Activated CD8-positive, alpha-beta memory T cell treated with anti-CD3 and anti-CD28 coated beads, Interleukin-2, amount 50 U/mL, for 4 hours (primary cell): ENCODE measurements at regions not wholly inside any gene's neighbourhood (a gene's known extent, or its start where the extent isn't known, plus 50 kb on each side); places are given as distances from the start of the nearest gene placed in this dataset.
"Not testable (repeated sequence)": the region's sequence is repeated elsewhere in the genome, so short reads cannot be mapped to it uniquely, and the experiment has no call there.

Experiments used
- DNase-seq: peaks from one replicate; pipeline ENCODE4 v3.0.0-alpha.2; 2020

GRCh38 chr10:3942937-3943489 lies 158.0 kb upstream of the KLF6 start:
- no peak for DNase-seq

DNA sequence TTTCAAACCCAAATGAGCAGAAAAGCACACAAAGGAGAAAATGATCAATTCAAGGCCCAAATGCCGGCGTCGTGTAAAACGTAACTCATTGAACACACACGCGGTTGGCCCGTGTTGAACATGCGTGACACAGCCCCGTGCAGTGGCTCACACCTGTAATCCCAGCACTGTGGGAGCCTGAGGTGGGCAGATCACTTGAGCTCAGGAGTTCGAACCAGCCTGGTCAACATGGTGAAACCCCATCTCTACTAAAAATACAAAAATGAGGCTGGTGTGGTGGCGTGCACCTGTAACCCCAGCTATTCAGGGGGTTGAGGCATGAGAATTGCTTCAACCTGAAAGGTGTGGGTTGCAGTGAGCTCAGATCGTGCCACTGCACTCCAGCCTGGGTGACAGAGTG lies 156.7 kb upstream of the KLF6 start:
- DNase-seq = no peak

DNA sequence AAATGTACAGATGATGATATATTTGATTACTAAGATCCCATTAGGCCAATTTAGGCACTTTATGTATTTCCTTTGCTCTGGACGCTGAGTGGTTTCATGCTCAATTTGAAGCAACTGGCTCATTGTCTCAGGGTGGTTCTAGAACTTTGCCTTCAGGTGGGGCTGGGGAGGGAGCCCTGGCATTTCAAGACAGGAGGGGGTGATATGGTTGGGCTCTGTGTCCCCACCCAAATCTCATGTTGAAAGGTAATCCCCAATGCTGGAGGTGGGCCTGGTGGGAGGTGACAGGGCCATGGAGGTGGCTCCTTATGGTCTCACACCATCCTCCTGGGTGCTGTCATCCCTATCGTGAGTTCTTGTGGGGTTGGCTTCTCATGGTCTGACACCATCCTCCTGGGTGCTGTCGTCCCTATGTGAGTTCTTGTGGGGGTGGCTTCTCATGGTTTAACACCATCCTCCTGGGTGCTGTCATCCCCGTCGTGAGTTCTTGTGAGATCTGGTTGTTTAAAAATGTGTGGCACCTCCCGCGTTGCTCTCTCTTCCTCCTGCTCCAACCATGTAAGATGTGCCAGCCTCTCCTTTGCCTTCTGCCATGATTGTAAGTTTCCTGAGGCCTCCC lies 151.5 kb upstream of the KLF6 start:
- DNase-seq = no peak

DNA sequence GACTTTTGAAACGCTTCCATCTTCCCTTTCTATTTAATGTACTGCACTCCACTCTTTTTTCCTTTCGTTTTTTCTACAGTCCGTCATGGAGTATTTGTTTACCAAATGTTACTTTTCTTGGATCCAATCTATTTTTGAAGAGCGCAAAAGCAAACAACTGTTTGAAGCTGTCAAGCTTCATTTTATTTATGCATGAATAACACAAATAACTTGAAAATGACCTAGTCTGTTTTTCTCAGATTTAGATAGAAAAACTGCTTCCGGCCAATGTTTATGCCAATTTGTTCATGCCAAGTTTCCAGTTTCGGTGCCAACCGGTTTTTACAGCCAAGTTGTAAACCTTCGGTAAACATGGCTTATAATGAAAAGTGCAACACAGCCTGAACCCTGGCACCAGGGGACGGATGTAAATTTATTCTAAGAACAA lies 150.9 kb upstream of the KLF6 start:
- DNase-seq = no peak

DNA sequence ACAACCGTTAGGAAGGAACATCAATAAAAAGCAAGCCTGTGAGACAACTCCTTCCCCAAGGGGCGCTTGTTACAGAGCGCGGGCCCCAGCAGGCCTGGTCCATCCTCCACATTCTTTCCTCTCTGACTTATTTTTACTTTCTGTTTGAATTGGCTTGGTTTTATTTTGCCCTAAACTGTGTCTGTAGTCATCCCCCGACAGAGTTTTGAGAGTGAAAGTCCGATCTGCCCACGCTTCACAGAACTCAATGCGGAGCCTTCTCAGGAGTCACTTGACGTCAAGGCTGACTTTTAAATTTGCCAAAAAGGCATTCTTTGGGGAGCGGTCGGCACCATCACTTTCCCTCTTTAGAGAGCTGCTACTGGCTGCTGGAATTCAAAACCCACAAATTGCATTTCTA lies 150.1 kb upstream of the KLF6 start:
- peak; percentile 50 for DNase-seq

GRCh38 chr10:3933733-3934132 lies 148.7 kb upstream of the KLF6 start:
- no peak for DNase-seq

GRCh38 chr10:3932597-3933375 lies 147.8 kb upstream of the KLF6 start:
- no peak for DNase-seq

DNA sequence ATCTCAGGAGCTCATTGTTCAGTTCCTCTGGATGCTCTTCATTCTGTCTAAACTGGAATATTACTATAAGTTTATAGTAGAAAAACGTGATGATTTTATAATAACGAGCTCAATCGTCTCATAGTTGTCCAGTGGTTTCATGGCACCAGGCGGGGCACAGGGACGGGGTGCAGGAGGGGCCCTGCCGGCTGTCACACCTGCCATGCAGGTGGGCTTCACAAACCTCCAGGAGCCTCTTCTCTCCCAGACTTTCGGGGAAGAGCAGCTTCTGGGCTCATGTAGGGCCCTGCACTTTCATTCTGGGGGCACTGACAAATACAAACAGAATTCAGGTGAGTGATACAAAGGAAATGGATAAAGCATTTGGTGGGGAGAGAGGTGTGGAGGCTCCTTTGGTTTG lies 146.9 kb upstream of the KLF6 start:
- DNase-seq = no peak

GRCh38 chr10:3931224-3931623 lies 146.2 kb upstream of the KLF6 start:
- no peak for DNase-seq

GRCh38 chr10:3928569-3928968 lies 143.6 kb upstream of the KLF6 start:
- DNase-seq = no peak

GRCh38 chr10:3928078-3928477 lies 143.1 kb upstream of the KLF6 start:
- DNase-seq = no peak

DNA sequence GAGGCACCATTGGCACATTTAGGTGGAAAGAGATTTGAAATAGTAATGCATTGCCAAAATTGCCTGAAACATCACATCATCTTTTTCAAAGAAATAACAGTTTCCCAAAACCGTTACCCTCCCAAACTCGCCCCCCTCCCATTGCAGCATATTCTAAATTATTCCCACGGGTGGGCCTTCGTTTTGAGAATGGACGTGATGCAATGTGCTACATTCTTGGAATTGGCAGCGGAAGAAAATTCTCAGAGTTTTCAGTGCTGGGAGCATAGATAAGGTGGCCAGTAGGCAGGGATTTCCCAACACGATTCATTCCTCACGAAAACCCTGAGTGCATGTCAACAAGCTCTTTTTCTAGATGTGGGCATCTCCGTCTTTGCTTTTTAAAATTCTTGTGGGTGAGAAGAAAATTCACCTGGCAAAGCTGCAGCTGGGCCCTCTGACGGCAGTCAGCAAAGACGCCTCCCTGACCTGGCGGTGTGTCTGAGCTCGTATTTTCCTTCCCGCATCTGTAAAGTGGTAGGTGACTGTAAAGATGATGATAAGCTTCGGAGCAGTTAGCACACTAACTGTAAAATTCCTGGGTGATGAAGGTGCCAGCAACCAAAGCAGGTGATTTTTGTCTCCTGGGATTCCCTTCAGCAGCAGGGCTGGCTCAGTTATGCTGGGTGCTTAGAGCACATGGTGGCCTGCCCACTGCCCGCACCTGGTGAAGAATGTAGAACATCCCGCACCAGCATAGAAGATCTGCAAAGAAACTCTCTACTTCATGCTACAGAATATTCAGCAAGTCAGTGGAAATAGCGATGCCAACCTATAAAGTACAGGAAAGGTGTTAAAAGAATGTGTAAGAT lies 141.9 kb upstream of the KLF6 start:
- DNase-seq = no peak

GRCh38 chr10:3926258-3926657 lies 141.2 kb upstream of the KLF6 start:
- DNase-seq = no peak

DNA sequence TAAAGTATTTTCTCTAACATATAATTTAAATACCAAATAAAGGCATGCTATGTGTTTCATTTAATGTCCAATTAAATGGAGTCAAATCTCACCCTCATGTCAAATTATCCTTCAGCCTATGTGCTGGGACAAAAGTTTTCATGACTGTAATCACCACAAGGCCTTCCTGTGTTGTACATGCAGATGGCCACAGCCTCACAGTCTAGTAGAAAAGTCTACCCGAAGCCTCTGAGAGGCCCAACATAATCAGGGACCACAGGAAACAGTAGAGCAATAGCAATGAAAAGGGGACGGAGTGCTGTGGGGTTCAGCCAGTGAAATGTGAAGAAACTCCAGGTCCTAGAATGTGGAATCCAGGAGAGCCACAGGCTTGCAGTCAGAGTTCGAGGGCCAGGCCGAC lies 140.2 kb upstream of the KLF6 start:
- DNase-seq = no peak

DNA sequence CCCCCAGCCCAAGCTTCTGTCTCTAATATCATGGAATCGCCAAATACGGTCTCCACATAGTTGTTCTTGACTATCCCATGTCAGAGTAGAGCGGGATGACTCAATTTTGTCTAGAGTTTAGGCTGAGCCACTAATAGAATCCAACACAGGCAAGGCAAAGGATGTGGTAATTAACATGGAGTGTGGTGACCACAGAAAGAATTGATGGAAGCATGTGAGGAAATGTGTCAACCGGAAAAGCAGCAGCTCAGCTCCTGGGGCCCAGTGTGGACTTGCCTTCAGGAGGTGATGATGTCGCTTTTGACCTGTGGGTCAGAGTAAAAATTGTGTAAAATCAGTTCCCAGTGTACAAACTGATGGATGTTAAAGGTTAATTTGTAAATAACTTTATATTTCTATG lies 139.3 kb upstream of the KLF6 start:
- no peak for DNase-seq

GRCh38 chr10:3923033-3923432 lies 138.0 kb upstream of the KLF6 start:
- DNase-seq = no peak

DNA sequence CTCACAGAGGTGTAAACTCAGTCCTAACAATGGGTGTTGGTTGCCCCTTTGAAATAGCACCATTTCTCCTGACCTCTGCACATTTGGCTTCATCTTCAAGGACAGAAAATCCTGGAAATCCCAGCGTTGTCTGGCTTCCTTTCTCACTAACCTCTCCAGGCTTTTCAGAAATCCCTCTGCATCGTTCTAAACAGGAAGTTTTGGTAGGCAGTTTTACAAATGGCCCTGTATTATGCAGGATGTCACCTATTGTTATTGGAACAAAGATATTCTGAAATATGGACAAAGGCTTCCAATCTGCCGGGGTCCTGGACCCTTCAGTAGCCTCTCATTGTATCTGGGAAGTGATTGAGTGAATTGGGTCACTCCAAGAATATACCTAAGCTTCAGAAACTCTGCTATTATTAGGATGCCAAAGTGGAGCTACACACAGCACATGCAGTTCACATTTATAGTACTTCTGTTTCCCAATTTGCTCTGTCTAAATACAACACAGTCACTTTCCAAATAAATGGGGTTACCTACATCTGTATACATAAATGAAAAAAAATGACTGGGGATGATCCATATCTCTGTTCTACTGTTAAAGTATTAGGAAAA lies 134.8 kb upstream of the KLF6 start:
- no peak for DNase-seq

DNA sequence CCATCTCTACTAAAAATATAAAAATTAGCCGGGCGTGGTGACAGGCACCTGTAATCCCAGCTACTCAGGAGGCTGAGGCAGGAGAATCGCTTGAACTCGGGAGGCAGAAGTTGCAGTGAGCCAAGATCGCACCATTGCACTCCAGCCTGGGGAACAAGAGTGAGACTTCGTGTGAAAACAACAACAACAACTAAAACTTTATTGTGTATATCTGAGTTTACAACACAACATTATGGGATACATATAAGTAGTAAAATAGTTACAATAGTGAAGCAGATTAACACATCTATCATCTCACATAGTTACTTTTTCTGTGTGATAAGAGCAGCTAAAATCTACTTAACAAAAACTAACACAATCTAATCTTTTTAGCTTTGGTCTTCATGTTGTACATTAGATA lies 132.4 kb upstream of the KLF6 start:
- DNase-seq = not testable (repeated sequence)

DNA sequence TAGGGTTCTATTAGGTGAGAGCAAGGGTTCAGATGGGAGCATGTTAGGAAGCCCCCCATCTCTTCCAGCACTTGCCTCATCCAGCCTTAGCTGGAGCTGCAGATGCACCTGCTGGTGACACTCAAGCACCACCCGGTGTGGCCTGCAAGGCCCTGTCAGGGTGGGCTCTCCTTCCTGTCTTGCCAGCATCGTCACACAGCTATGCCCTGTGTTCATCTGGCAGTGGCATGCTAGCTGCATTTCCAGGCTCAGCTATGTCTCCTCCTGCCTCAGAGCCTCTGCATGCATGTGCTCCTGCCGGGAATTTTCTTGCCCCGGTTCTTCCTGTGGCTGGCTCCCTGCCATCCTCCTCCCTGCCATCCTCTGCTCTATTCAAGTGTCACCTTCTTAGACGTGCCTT lies 129.7 kb upstream of the KLF6 start:
- DNase-seq = no peak

- no peak for DNase-seq
Observed at GRCh38 chr10:3911713-3912442, 126.9 kb upstream of the KLF6 start.

GRCh38 chr10:3911241-3911640 lies 126.2 kb upstream of the KLF6 start:
- no peak for DNase-seq

DNA sequence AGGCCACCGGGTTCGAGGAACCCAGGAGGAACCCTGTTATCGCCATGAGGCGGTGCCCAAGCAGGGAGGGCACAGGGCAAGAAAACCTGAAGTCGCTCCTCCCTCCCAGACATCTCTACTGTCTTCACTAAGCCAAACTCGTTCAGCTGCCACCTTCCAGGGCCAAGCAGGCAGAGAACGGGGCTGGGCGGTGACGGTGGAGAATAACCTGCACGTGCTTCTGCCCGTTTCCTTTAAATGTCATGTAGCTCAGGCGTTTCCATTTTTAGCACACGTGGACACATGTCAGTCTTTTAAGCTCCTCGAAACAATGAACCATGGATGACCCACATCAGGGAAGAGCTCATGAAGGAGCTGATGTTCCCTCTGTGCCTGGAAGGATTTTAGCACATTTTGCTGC lies 124.3 kb upstream of the KLF6 start:
- DNase-seq = no peak
